ENCODE measurements at regions not wholly inside any gene's neighbourhood (a gene's known extent, or its start where the extent isn't known, plus 50 kb on each side); places are given as distances from the start of the nearest gene placed in this dataset.

DNA sequence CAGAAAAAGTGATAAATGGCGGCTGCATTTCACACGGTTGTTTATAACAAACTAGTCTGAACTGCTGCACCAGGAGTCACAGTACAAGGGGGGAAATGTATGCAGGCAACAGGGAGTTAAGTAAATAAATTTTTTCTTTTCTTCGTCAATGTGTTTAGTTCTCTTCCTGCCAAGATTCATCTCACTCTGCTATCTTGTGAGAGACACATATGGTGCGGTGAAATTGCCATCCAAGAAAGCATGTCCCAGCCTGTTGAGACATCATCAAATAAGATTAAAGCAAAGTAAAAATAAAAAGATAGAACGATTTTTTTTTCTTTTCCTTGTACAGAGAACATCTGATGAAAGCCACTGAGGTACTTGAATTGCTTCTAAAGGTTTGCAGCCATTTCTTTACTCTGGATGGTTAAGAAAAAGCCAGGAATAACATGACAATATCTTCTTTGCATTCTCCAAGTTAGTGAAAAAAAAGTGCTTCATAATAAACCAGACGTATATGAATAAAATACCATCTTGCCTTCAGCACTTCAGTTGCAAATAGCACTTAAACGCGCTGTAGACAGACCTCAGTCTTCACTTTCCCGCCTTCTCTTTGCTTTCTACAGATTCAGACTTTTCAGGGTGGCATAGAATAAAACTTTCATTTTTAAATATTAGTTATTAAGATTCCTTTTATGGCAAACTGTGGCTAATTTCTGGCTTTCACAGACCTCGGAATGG lies 506.2 kb upstream of the ZFHX3 start:
- no TSS peak for BruUV-seq (replicated peaks)
- H2BK15ac ChIP-seq (ENCODE audit: low read depth, low read length), result no peak overlapping the region
- no peak overlapping the region for H3K27ac ChIP-seq (ENCODE audit: insufficient read depth, low read length)
- no peak overlapping the region for H2BK5ac ChIP-seq (ENCODE audit: low read depth, low read length, poor library complexity, severe bottlenecking)
- TF ChIP-seq RFX5 (IDR thresholded peaks at IDR 0.05; ENCODE audit: low read depth, low read length) (no peak), CHD1 (IDR thresholded peaks at IDR 0.05; ENCODE audit: low read depth, low read length) (no peak), MAFK (IDR thresholded peaks at IDR 0.05; ENCODE audit: low read depth, low read length) (no peak), FOS (IDR thresholded peaks at IDR 0.05; ENCODE audit: low read depth, low read length) (no peak), RAD21 (IDR thresholded peaks at IDR 0.05; ENCODE audit: low read length) (no peak), RCOR1 (IDR thresholded peaks at IDR 0.05; ENCODE audit: insufficient replicate concordance, low read length) (no peak), BHLHE40 (IDR thresholded peaks at IDR 0.05; ENCODE audit: low read depth, low read length) (no peak), POLR2A (IDR thresholded peaks at IDR 0.05; ENCODE audit: low read depth, low read length) (no peak), NFE2L2 (IDR thresholded peaks at IDR 0.05; ENCODE audit: low read depth, low read length) (no peak), CEBPB (IDR thresholded peaks at IDR 0.05; ENCODE audit: low read depth, low read length) (no peak), SMC3 (IDR thresholded peaks at IDR 0.05; ENCODE audit: low read depth, low read length) (no peak)
- TF ChIP-seq, protein P1, sequence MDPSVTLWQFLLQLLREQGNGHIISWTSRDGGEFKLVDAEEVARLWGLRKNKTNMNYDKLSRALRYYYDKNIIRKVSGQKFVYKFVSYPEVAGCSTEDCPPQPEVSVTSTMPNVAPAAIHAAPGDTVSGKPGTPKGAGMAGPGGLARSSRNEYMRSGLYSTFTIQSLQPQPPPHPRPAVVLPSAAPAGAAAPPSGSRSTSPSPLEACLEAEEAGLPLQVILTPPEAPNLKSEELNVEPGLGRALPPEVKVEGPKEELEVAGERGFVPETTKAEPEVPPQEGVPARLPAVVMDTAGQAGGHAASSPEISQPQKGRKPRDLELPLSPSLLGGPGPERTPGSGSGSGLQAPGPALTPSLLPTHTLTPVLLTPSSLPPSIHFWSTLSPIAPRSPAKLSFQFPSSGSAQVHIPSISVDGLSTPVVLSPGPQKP (IDR thresholded peaks at IDR 0.05; ENCODE audit: borderline replicate concordance, low read depth, low read length), result no peak
- TF ChIP-seq, protein P2, sequence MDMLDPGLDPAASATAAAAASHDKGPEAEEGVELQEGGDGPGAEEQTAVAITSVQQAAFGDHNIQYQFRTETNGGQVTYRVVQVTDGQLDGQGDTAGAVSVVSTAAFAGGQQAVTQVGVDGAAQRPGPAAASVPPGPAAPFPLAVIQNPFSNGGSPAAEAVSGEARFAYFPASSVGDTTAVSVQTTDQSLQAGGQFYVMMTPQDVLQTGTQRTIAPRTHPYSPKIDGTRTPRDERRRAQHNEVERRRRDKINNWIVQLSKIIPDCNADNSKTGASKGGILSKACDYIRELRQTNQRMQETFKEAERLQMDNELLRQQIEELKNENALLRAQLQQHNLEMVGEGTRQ (IDR thresholded peaks at IDR 0.05; ENCODE audit: low read depth, low read length), result no peak
- no peak overlapping the region for H3K4ac ChIP-seq (ENCODE audit: low read depth, low read length)
- no peak overlapping the region for H3K9ac ChIP-seq (ENCODE audit: low read depth, low read length)
- no peak overlapping the region for H3K23ac ChIP-seq (ENCODE audit: low read depth, low read length)
- H3K4me3 ChIP-seq (ENCODE audit: insufficient read depth, low read depth, low read length), result no peak overlapping the region
- no peak overlapping the region for H2BK20ac ChIP-seq (ENCODE audit: low read depth, low read length)
- H3K36me3 ChIP-seq (ENCODE audit: control insufficient read depth, insufficient read depth, low read length), result no peaks in the 10 kb centered on the region
- in situ Hi-C loops (cut with MboI; ENCODE audit: low sequenced_read_pairs) (no loop called here), dilution Hi-C loops (cut with HindIII; ENCODE audit: low sequenced_read_pairs, unreplicated experiment) (no loop called here), intact Hi-C loops (cut with micrococcal nuclease) (no loop called here)
- H3K4me1 ChIP-seq (ENCODE audit: control insufficient read depth, insufficient read depth, low read length), result no peaks in the 10 kb centered on the region
- H3K27me3 ChIP-seq (ENCODE audit: control insufficient read depth, insufficient read depth, low read length), result no peaks in the 10 kb centered on the region
- H3K9me3 ChIP-seq (ENCODE audit: control insufficient read depth, insufficient read depth, low read length), result no peaks in the 10 kb centered on the region
- no peak for ATAC-seq (ENCODE audit: low read depth)
- DNase-seq, result no peak
- H4K8ac ChIP-seq (ENCODE audit: low read depth in 2 of 2, low read length in 2 of 2), result no peak overlapping the region
- H4K20me1 ChIP-seq (ENCODE audit: insufficient read depth, low read length), result no peaks in the 10 kb centered on the region
- H2AK9ac ChIP-seq (replicated peaks; ENCODE audit: low read depth, low read length, poor library complexity), result no peak overlapping the region
- H2BK120ac ChIP-seq (ENCODE audit: low read depth, low read length), result no peak overlapping the region
- H3K14ac ChIP-seq (replicated peaks; ENCODE audit: low read depth, low read length), result no peak overlapping the region
- no CpG with 5 or more reads among the region's 10 CpGs for WGBS, 2 experiments (ENCODE audit: extremely low coverage in 2 of 2, insufficient read length in 1 of 2)
- no peak overlapping the region for H4K5ac ChIP-seq (ENCODE audit: low read depth, low read length)
- H3K18ac ChIP-seq (ENCODE audit: low read depth, low read length), result no peak overlapping the region
- H2AK5ac ChIP-seq (ENCODE audit: low read depth, low read length), result no peak overlapping the region
- ChIA-PET POLR2A (ENCODE audit: unreplicated experiment) (no interaction called here), CTCF (no interaction called here)
- H3K79me1 ChIP-seq (ENCODE audit: low read depth in 1 of 2, low read length in 2 of 2), result no peaks in the 10 kb centered on the region
- no peak overlapping the region for H4K91ac ChIP-seq (ENCODE audit: insufficient read depth, low read depth, low read length)
- no peak overlapping the region for H3K56ac ChIP-seq (ENCODE audit: extremely low read depth, insufficient read depth, low read length)
- no peak overlapping the region for H2AFZ ChIP-seq (replicated peaks; ENCODE audit: low read length, poor library complexity)
- H3K9me1 ChIP-seq (ENCODE audit: insufficient read depth, low read length), result no peaks in the 10 kb centered on the region
- no peak overlapping the region for H3K4me2 ChIP-seq (ENCODE audit: low read depth, low read length)
